ENCODE measurements at regions not wholly inside any gene's neighbourhood (a gene's known extent, or its start where the extent isn't known, plus 50 kb on each side); places are given as distances from the start of the nearest gene placed in this dataset.

GRCh38 chr1:25074351-25075227 lies 144.5 kb upstream of the RUNX3 start:
- Mint-ChIP-seq H3K36me3 (ENCODE audit: insufficient read depth in 1 of 3, low read depth in 3 of 3) (no peaks in the 10 kb centered on the region; a peak in 1 of 7 replicates), H3K4me3 (no peak overlapping the region), H3K9me3 (peaks cover 8 to 11% of the 10 kb centered on the region in 2 experiments), H3K27ac (no peak overlapping the region), H3K27me3 (ENCODE audit: low read depth) (peaks cover 1% of the 10 kb centered on the region), H3K4me1 (no peaks in the 10 kb centered on the region)
- no peak for DNase-seq
- Histone ChIP-seq H2BK5ac (ENCODE audit: insufficient read length, low read length) (no peak overlapping the region), H2AK5ac (ENCODE audit: insufficient read length, low read length) (no peak overlapping the region), H3K9me3 (ENCODE audit: control insufficient read depth, low read depth, low read length) (no peaks in the 10 kb centered on the region), H3K23me2 (ENCODE audit: insufficient read length, low read depth, low read length, poor library complexity, severe bottlenecking) (no peaks in the 10 kb centered on the region), H2BK15ac (ENCODE audit: low read depth, low read length) (no peak overlapping the region), H3K56ac (ENCODE audit: insufficient read length, low read depth, low read length) (no peak overlapping the region), H2BK120ac (ENCODE audit: low read depth, low read length, poor library complexity, severe bottlenecking) (no peak overlapping the region), H3K4me2 (ENCODE audit: insufficient read depth, insufficient read length, low read length) (no peak overlapping the region), H3K23ac (ENCODE audit: insufficient read length, low read depth, low read length) (no peak overlapping the region), H3K4ac (ENCODE audit: low read depth, low read length) (no peak overlapping the region), H3K79me2 (ENCODE audit: insufficient read depth, low read length) (no peaks in the 10 kb centered on the region), H4K91ac (ENCODE audit: insufficient read length, low read depth, low read length) (no peak overlapping the region), H3K27me3 (ENCODE audit: insufficient read depth, low read length) (no peaks in the 10 kb centered on the region; the same call in 1 of the 2 replicates), H3K18ac (ENCODE audit: insufficient read length, low read depth, low read length) (no peak overlapping the region), H4K20me1 (ENCODE audit: control insufficient read depth, insufficient read depth, insufficient read length) (no peaks in the 10 kb centered on the region), H3K4me1 (ENCODE audit: insufficient read depth, low read length) (no peaks in the 10 kb centered on the region), H3K27ac (ENCODE audit: insufficient read length, low read depth, low read length) (no peak overlapping the region), H4K5ac (ENCODE audit: insufficient read length, low read depth, low read length) (no peak overlapping the region), H3T11ph (ENCODE audit: low read length) (no peak overlapping the region), H3K14ac (ENCODE audit: insufficient read depth, low read length) (no peak overlapping the region), H2BK20ac (ENCODE audit: low read depth, low read length, poor library complexity, severe bottlenecking) (no peak overlapping the region), H3K9ac (ENCODE audit: extremely low read depth, insufficient read length, low read length) (no peak overlapping the region), H2AFZ (ENCODE audit: low read length) (no peak overlapping the region), H2BK12ac (ENCODE audit: insufficient read length, low read depth, low read length) (no peak overlapping the region), H3K79me1 (ENCODE audit: insufficient read depth, low read depth, low read length, poor library complexity, severe bottlenecking) (no peaks in the 10 kb centered on the region), H4K8ac (replicated peaks; ENCODE audit: insufficient read length, low read depth, low read length) (no peak overlapping the region)
- WGBS (ENCODE audit: extremely low coverage, insufficient read length, low lambda C conversion rate) = no CpG with 5 or more reads among the region's 13 CpGs
- no peak for TF ChIP-seq CTCF (conservative IDR thresholded peaks at IDR 0.05)

All from H9 (cell line).